ENCODE measurements at regions not wholly inside any gene's neighbourhood (a gene's known extent, or its start where the extent isn't known, plus 50 kb on each side); places are given as distances from the start of the nearest gene placed in this dataset.

GRCh38 chr2:71823526-71823925 is 324.1 kb downstream of the CYP26B1 start:
- ATAC-seq (no peak), FAIRE-seq (no peak), DNase-seq (ENCODE audit: low read depth, low spot score) (no peak)
- no peaks in the 10 kb centered on the region for H3K36me3 ChIP-seq (ENCODE audit: control insufficient read depth in 2 of 2, insufficient read depth in 2 of 2, low read length in 1 of 2)
- H3K27me3 ChIP-seq (replicated peaks in 1 of 2; ENCODE audit: control insufficient read depth in 2 of 2, insufficient read depth in 2 of 2, low read length in 1 of 2) = no peaks in the 10 kb centered on the region
- no peak overlapping the region for H3K4me3 ChIP-seq
- H3K4me2 ChIP-seq (ENCODE audit: control insufficient read depth, insufficient read depth) = no peak overlapping the region
- no peak overlapping the region for H3K9ac ChIP-seq (ENCODE audit: control insufficient read depth, insufficient read depth, low read length)
- BruUV-seq (replicated peaks) = no TSS peak
- ChIA-PET RAD21 (ENCODE audit: unreplicated experiment) (no interaction called here), SMC1A (ENCODE audit: uncharacterized antibody, unreplicated experiment) (no interaction called here), POLR2A (no interaction called here), CTCF (no interaction called here)
- no peak overlapping the region for H3K27ac ChIP-seq (ENCODE audit: control insufficient read depth, insufficient read depth)
- intact Hi-C loops (cut with micrococcal nuclease; ENCODE audit: unreplicated experiment) (no loop called here), in situ Hi-C loops (cut with MboI) (no loop called here)
- H3K9me3 ChIP-seq (replicated peaks; ENCODE audit: control insufficient read depth, insufficient read depth, low read length) = no peaks in the 10 kb centered on the region
- TF ChIP-seq HDGF (IDR thresholded peaks at IDR 0.05) = no peak
- TF ChIP-seq CBFB (IDR thresholded peaks at IDR 0.05; ENCODE audit: low read depth) = no peak
- TF ChIP-seq SUPT20H (IDR thresholded peaks at IDR 0.05; ENCODE audit: borderline replicate concordance, control insufficient read depth, low read depth, low read length) = no peak
- TF ChIP-seq MTA3 (IDR thresholded peaks at IDR 0.05; ENCODE audit: borderline replicate concordance, low read length) = no peak
- no peak for TF ChIP-seq ZNF274 (IDR thresholded peaks at IDR 0.05; ENCODE audit: insufficient read depth, insufficient read length)
- no peak for TF ChIP-seq MYC (IDR thresholded peaks at IDR 0.05; ENCODE audit: insufficient read depth, insufficient read length, insufficient replicate concordance, low read length, severe bottlenecking)
- TF ChIP-seq NR2C2 (IDR thresholded peaks at IDR 0.05; ENCODE audit: borderline replicate concordance, control insufficient read depth, insufficient read length, low read depth) = no peak
- no peak overlapping the region for H2AFZ ChIP-seq (ENCODE audit: control insufficient read depth, low read depth, low read length)
- no peaks in the 10 kb centered on the region for H4K20me1 ChIP-seq (ENCODE audit: control insufficient read depth, insufficient read depth)
- H3K79me2 ChIP-seq (ENCODE audit: control insufficient read depth, insufficient read depth, low read length) = no peaks in the 10 kb centered on the region
- H3K4me1 ChIP-seq (ENCODE audit: control insufficient read depth, insufficient read depth, low read length) = no peaks in the 10 kb centered on the region

- ChIA-PET CTCF (no interaction called here), POLR2A (no interaction called here), RAD21 (ENCODE audit: unreplicated experiment) (no interaction called here), SMC1A (ENCODE audit: uncharacterized antibody, unreplicated experiment) (no interaction called here)
- H3K79me2 ChIP-seq (ENCODE audit: control insufficient read depth, insufficient read depth, low read length) = no peaks in the 10 kb centered on the region
- DNase-seq (ENCODE audit: low read depth, low spot score) = no peak
- ATAC-seq = no peak
- FAIRE-seq = no peak
- intact Hi-C loops (cut with micrococcal nuclease; ENCODE audit: unreplicated experiment) = no loop called here
- in situ Hi-C loops (cut with MboI) = no loop called here
- H3K9ac ChIP-seq (ENCODE audit: control insufficient read depth, insufficient read depth, low read length) = no peak overlapping the region
- H3K4me1 ChIP-seq (ENCODE audit: control insufficient read depth, insufficient read depth, low read length) = no peaks in the 10 kb centered on the region
- H3K9me3 ChIP-seq (replicated peaks; ENCODE audit: control insufficient read depth, insufficient read depth, low read length) = no peaks in the 10 kb centered on the region
- H3K27me3 ChIP-seq (replicated peaks in 1 of 2; ENCODE audit: control insufficient read depth in 2 of 2, insufficient read depth in 2 of 2, low read length in 1 of 2) = no peaks in the 10 kb centered on the region
- no peak overlapping the region for H3K4me3 ChIP-seq
- no peak overlapping the region for H3K4me2 ChIP-seq (ENCODE audit: control insufficient read depth, insufficient read depth)
- no peak overlapping the region for H3K27ac ChIP-seq (ENCODE audit: control insufficient read depth, insufficient read depth)
- no peaks in the 10 kb centered on the region for H3K36me3 ChIP-seq (ENCODE audit: control insufficient read depth in 2 of 2, insufficient read depth in 2 of 2, low read length in 1 of 2)
- H2AFZ ChIP-seq (ENCODE audit: control insufficient read depth, low read depth, low read length) = no peak overlapping the region
- H4K20me1 ChIP-seq (ENCODE audit: control insufficient read depth, insufficient read depth) = no peaks in the 10 kb centered on the region
- BruUV-seq (replicated peaks) = no TSS peak
- TF ChIP-seq STAT1 (conservative IDR thresholded peaks at IDR 0.05) (no peak), BHLHE40 (IDR thresholded peaks at IDR 0.05; ENCODE audit: borderline replicate concordance in 1 of 2, low read depth in 2 of 2, low read length in 1 of 2) (no peak), CREB1 (IDR thresholded peaks at IDR 0.05; ENCODE audit: low read depth) (no peak), POLR2AphosphoS2 (IDR thresholded peaks at IDR 0.05; ENCODE audit: low read depth, low read length) (no peak), RAD21 (IDR thresholded peaks at IDR 0.05; ENCODE audit: insufficient read depth, low read depth, low read length) (no peak), IKZF1 (conservative IDR thresholded peaks at IDR 0.05) (no peak), YBX1 (IDR thresholded peaks at IDR 0.05) (no peak), EP300 (IDR thresholded peaks at IDR 0.05; ENCODE audit: borderline replicate concordance in 1 of 2, control insufficient read depth in 1 of 2, low read depth in 2 of 2, low read length in 2 of 2) (no peak), CHD2 (IDR thresholded peaks at IDR 0.05; ENCODE audit: borderline replicate concordance, low read depth, low read length) (no peak), PKNOX1 (IDR thresholded peaks at IDR 0.05) (no peak), IRF4 (IDR thresholded peaks at IDR 0.05; ENCODE audit: low read depth, low read length) (no peak), ATF2 (IDR thresholded peaks at IDR 0.05; ENCODE audit: low read length) (no peak), HDAC6 (IDR thresholded peaks at IDR 0.05; ENCODE audit: unreplicated experiment) (no peak)
Observed at GRCh38 chr2:71822463-71822862, 325.2 kb downstream of the CYP26B1 start.

All from GM12878 (cell line).